ENCODE measurements at regions not wholly inside any gene's neighbourhood (a gene's known extent, or its start where the extent isn't known, plus 50 kb on each side); places are given as distances from the start of the nearest gene placed in this dataset.

DNA sequence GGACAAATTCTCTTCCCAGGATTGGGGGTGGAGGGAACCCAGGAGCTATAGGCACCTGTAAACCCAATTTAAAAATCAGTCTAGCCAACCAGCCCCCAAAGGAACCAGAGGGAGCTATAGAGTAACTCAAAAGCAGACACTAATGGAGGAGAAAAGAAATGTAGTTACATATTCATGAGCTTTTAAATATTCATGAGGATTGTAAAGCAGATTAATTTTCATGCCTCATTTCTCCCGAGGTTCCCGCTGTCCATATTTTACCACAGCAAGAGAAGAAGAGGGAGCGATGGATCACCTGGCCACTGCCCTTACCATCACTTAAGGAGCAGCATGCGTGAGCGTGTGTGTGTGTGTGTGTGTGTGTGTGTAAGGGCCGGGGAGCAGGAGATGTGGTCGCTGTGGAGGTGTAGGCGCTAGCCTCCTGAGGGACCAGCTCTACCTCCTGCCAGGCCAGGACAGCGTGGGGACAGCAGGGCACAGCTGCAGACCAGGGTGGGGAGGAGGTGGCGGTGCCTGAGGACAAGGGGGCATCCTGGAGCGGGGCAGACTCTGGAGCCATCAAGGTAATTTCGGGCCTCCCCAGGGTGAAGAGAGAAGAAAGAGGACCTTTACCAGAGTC is 100.7 kb upstream of the THY1 start:
- no peak for TF ChIP-seq POLR2A (IDR thresholded peaks at IDR 0.05; ENCODE audit: low read depth)
- H3K4me3 ChIP-seq = no peak overlapping the region
- H3K36me3 ChIP-seq = no peaks in the 10 kb centered on the region
- 81% methylated on average over 12 of the region's 12 CpGs for WGBS
- peaks cover 0 to 3% (median 0%) of the 10 kb centered on the region in 4 donors for H3K27me3 ChIP-seq
- no peaks in the 10 kb centered on the region for H3K9me3 ChIP-seq
- H3K4me1 ChIP-seq = no peaks in the 10 kb centered on the region
- DNase-seq (ENCODE audit: extremely low spot score) = no peak
- intact Hi-C loops (cut with DNase I) = no loop called here
- H3K27ac ChIP-seq (replicated peaks in 1 of 4) = no peak overlapping the region

DNA sequence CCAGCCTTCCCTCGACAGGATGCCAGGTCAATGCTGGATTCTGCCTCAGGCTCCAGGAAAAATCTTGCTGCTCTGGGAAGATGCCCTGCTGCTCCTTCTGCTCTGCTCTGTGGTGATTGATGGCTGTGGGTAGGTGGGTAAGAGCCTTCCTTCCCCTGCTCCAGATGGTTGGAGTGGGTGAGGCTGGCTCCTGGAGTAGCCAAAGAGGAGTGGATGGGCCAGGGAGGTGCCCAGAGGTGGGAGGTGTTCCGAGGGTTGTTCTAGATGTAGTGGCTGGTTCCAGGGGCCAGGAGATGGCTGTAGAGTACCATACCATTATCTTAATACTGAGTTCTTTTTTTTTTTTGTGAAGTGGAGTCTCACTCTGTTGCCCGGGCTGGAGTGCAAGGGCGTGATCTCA is 99.6 kb upstream of the THY1 start:
- intact Hi-C loops (cut with DNase I) = no loop called here
- no peak overlapping the region for H3K4me3 ChIP-seq
- H3K4me1 ChIP-seq = no peaks in the 10 kb centered on the region
- H3K27me3 ChIP-seq = peaks cover 0 to 3% (median 0%) of the 10 kb centered on the region in 4 donors
- 87% methylated on average over 3 of the region's 4 CpGs for WGBS
- H3K27ac ChIP-seq (replicated peaks in 1 of 4) = no peak overlapping the region
- TF ChIP-seq POLR2A (IDR thresholded peaks at IDR 0.05; ENCODE audit: low read depth) = no peak
- no peak for TF ChIP-seq EP300 (IDR thresholded peaks at IDR 0.05)
- TF ChIP-seq, protein P1, sequence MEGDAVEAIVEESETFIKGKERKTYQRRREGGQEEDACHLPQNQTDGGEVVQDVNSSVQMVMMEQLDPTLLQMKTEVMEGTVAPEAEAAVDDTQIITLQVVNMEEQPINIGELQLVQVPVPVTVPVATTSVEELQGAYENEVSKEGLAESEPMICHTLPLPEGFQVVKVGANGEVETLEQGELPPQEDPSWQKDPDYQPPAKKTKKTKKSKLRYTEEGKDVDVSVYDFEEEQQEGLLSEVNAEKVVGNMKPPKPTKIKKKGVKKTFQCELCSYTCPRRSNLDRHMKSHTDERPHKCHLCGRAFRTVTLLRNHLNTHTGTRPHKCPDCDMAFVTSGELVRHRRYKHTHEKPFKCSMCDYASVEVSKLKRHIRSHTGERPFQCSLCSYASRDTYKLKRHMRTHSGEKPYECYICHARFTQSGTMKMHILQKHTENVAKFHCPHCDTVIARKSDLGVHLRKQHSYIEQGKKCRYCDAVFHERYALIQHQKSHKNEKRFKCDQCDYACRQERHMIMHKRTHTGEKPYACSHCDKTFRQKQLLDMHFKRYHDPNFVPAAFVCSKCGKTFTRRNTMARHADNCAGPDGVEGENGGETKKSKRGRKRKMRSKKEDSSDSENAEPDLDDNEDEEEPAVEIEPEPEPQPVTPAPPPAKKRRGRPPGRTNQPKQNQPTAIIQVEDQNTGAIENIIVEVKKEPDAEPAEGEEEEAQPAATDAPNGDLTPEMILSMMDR (IDR thresholded peaks at IDR 0.05) = no peak
- TF ChIP-seq POLR2AphosphoS5 (IDR thresholded peaks at IDR 0.05) = no peak
- H3K9me3 ChIP-seq = no peaks in the 10 kb centered on the region
- no peak for DNase-seq (ENCODE audit: extremely low spot score)
- H3K36me3 ChIP-seq = no peaks in the 10 kb centered on the region

DNA sequence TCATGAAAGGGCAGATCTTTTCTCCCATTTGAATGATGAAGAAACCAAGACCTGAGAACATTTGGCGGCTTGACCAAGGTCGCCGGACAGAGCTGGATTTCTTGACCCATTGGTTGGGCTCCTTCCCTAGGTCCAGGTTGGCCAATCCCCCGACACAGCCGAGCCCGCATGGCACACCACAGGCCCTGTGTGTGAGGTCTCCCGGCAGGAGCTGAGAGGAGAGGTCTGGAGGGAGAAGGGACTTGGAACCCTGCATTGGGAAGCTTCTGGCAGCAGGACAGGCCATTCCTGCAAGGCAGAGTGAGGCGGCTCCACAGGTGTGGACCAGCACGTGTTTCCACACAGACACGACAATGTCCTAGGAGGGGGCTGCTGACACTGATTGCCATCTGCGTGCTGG is 98.6 kb upstream of the THY1 start:
- H3K4me3 ChIP-seq = no peak overlapping the region
- no peak for DNase-seq (ENCODE audit: extremely low spot score)
- no peaks in the 10 kb centered on the region for H3K4me1 ChIP-seq
- H3K27me3 ChIP-seq = peaks cover 0 to 3% (median 0%) of the 10 kb centered on the region in 4 donors
- no peak overlapping the region for H3K27ac ChIP-seq (replicated peaks in 1 of 4)
- TF ChIP-seq POLR2A (IDR thresholded peaks at IDR 0.05; ENCODE audit: low read depth) = no peak
- TF ChIP-seq EP300 (IDR thresholded peaks at IDR 0.05) = no peak
- TF ChIP-seq, protein P1 (IDR thresholded peaks at IDR 0.05) = no peak
- TF ChIP-seq POLR2AphosphoS5 (IDR thresholded peaks at IDR 0.05) = no peak
- H3K9me3 ChIP-seq = no peaks in the 10 kb centered on the region
- no peaks in the 10 kb centered on the region for H3K36me3 ChIP-seq
- 80% methylated on average over 5 of the region's 11 CpGs for WGBS
- intact Hi-C loops (cut with DNase I) = no loop called here

DNA sequence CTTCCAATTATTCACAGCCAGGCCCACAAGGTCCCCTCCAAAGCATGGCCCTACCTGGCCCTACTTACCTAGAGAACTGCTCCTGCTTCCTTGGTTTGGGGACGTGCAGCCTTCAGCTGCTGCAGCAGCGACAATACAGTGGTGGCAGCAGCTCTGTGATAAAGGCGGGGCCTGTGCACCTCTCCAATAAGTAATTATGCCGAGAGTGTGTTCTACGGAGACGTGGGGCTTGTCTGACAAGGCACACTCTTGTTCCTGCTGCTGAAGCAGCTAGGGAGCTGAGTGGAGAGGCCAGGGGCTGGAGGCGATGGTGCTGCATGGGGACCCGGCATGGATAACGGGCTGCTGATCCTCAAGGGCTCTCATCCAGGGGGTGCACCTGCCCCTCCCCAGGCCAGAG is 98.0 kb upstream of the THY1 start:
- 80% methylated on average over 8 of the region's 9 CpGs for WGBS
- H3K27ac ChIP-seq (replicated peaks in 1 of 4) = no peak overlapping the region
- TF ChIP-seq EP300 (IDR thresholded peaks at IDR 0.05) (no peak), POLR2A (IDR thresholded peaks at IDR 0.05; ENCODE audit: low read depth) (no peak), POLR2AphosphoS5 (IDR thresholded peaks at IDR 0.05) (no peak)
- TF ChIP-seq, protein P1 (IDR thresholded peaks at IDR 0.05) = no peak
- no peaks in the 10 kb centered on the region for H3K9me3 ChIP-seq
- DNase-seq (ENCODE audit: extremely low spot score) = no peak
- H3K27me3 ChIP-seq = peaks cover 0 to 3% (median 0%) of the 10 kb centered on the region in 4 donors
- intact Hi-C loops (cut with DNase I) = no loop called here
- H3K36me3 ChIP-seq = no peaks in the 10 kb centered on the region
- H3K4me3 ChIP-seq = no peak overlapping the region
- no peaks in the 10 kb centered on the region for H3K4me1 ChIP-seq

DNA sequence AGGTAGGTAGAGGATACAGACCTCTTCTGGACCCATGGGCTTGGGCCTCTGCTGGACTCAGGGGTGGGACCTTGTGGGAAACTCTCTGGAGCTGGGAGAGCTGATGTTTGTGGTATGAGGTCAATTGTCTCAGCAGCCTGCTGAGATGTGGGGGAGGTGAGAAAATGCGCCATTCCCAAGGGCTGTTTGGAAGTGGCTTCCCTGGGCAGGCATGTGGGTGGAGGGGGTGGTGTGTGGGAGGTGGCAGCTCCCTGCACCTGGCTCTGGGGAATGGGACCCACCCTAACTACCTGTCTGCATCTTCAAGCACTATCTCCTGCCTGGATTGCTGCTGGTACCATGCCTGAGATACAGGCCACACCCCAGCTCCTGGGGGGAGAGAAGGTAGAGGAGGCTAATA is 97.4 kb upstream of the THY1 start:
- H3K27me3 ChIP-seq = peaks cover 0 to 3% (median 0%) of the 10 kb centered on the region in 4 donors
- no peak overlapping the region for H3K4me3 ChIP-seq
- no peaks in the 10 kb centered on the region for H3K4me1 ChIP-seq
- intact Hi-C loops (cut with DNase I) = no loop called here
- H3K27ac ChIP-seq (replicated peaks in 1 of 4) = no peak overlapping the region
- no peaks in the 10 kb centered on the region for H3K36me3 ChIP-seq
- H3K9me3 ChIP-seq = no peaks in the 10 kb centered on the region
- WGBS = 70% methylated on average over 1 of the region's 1 CpG
- no peak for DNase-seq (ENCODE audit: extremely low spot score)
- TF ChIP-seq, protein P1 (IDR thresholded peaks at IDR 0.05) = no peak
- TF ChIP-seq EP300 (IDR thresholded peaks at IDR 0.05) (no peak), POLR2A (IDR thresholded peaks at IDR 0.05; ENCODE audit: low read depth) (no peak)
